Activated T-cell treated with anti-CD3 and anti-CD28 coated beads, Interleukin-2, amount 50 U/mL, for 72 hours (primary cell): ENCODE measurements at regions not wholly inside any gene's neighbourhood (a gene's known extent, or its start where the extent isn't known, plus 50 kb on each side); places are given as distances from the start of the nearest gene placed in this dataset.

Experiments used
- ATAC-seq, 2 donors: fragments of 150-1000 bp; cut with Tn5 transposase; replicated peaks in 1 of 2; 2 replicates each; pipeline ENCODE4 v1.10.0; 2021; ENCODE audit warnings: moderate library complexity in 2 of 2, mild to moderate bottlenecking in 1 of 2
- DNase-seq, 2 donors: peaks; one replicate each; pipeline ENCODE4 v3.0.0; 2021 to 2022; ENCODE audit warnings: mixed read lengths in 1 of 2
- H3K27ac Mint-ChIP-seq: one replicate; pipeline ENCODE4 v1.8.0; 2022; ENCODE audit warnings: mild to moderate bottlenecking, moderate library complexity, mixed read lengths
- H3K27me3 Mint-ChIP-seq: one replicate; pipeline ENCODE4 v1.8.0; 2022; ENCODE audit warnings: low read depth, mixed read lengths
- H3K36me3 Mint-ChIP-seq, 2 donors: one replicate each; pipeline ENCODE4 v1.8.0; 2022; ENCODE audit warnings: mixed read lengths in 2 of 2, mild to moderate bottlenecking in 1 of 2; ENCODE audit not compliant: insufficient read depth in 2 of 2
- H3K4me1 Mint-ChIP-seq: one replicate; pipeline ENCODE4 v1.8.0; 2022; ENCODE audit warnings: low read depth, mixed read lengths
- H3K4me3 Mint-ChIP-seq, 2 donors: one replicate each; pipeline ENCODE4 v1.8.0; 2022; ENCODE audit warnings: mild to moderate bottlenecking in 2 of 2, mixed read lengths in 2 of 2, moderate library complexity in 2 of 2
- H3K9me3 Mint-ChIP-seq, 2 donors: one replicate each; pipeline ENCODE4 v1.8.0; 2022; ENCODE audit warnings: mixed read lengths in 2 of 2

- ATAC-seq (no peak), DNase-seq (no peak)
- Mint-ChIP-seq H3K27ac (no peak overlapping the region), H3K27me3 (no peaks in the 10 kb centered on the region), H3K4me1 (no peaks in the 10 kb centered on the region), H3K4me3 (no peak overlapping the region), H3K9me3 (peaks cover 6 to 11% of the 10 kb centered on the region in 2 donors), H3K36me3 (no peaks in the 10 kb centered on the region)
Observed at GRCh38 chr14:26928019-26928418, 330.2 kb upstream of the NOVA1 start.

GRCh38 chr14:26929361-26929760 lies 331.5 kb upstream of the NOVA1 start:
- Mint-ChIP-seq H3K27me3 (no peaks in the 10 kb centered on the region), H3K27ac (no peak overlapping the region), H3K4me3 (no peak overlapping the region), H3K4me1 (no peaks in the 10 kb centered on the region), H3K36me3 (no peaks in the 10 kb centered on the region), H3K9me3 (peaks cover 10 to 11% of the 10 kb centered on the region in 2 donors)
- no peak for DNase-seq
- ATAC-seq: no peak

- DNase-seq (no peak), ATAC-seq (no peak)
- Mint-ChIP-seq H3K27ac (no peak overlapping the region), H3K4me1 (no peaks in the 10 kb centered on the region), H3K9me3 (peaks cover 10 to 14% of the 10 kb centered on the region in 2 donors), H3K36me3 (no peaks in the 10 kb centered on the region), H3K27me3 (no peaks in the 10 kb centered on the region), H3K4me3 (no peak overlapping the region)
Observed at GRCh38 chr14:26930576-26930975, 332.7 kb upstream of the NOVA1 start.

- Mint-ChIP-seq H3K27me3 (no peaks in the 10 kb centered on the region), H3K9me3 (peaks cover 6 to 9% of the 10 kb centered on the region in 2 donors), H3K27ac (no peak overlapping the region)
Observed at GRCh38 chr14:26932606-26933005, 334.8 kb upstream of the NOVA1 start.

GRCh38 chr14:26933431-26933830 lies 335.6 kb upstream of the NOVA1 start:
- no peak for DNase-seq
- Mint-ChIP-seq H3K27me3 (no peaks in the 10 kb centered on the region), H3K4me3 (no peak overlapping the region), H3K9me3 (peaks cover 6 to 9% of the 10 kb centered on the region in 2 donors), H3K36me3 (no peaks in the 10 kb centered on the region), H3K27ac (no peak overlapping the region), H3K4me1 (no peaks in the 10 kb centered on the region)
- no peak for ATAC-seq

More at GRCh38 chr14:26932606-26933005, 334.8 kb upstream of the NOVA1 start:
- no peak for DNase-seq
- H3K4me3 Mint-ChIP-seq: no peak overlapping the region
- H3K36me3 Mint-ChIP-seq: no peaks in the 10 kb centered on the region
- H3K4me1 Mint-ChIP-seq: no peaks in the 10 kb centered on the region
- no peak for ATAC-seq

GRCh38 chr14:26934151-26934550 lies 336.3 kb upstream of the NOVA1 start:
- Mint-ChIP-seq H3K9me3 (peaks cover 6 to 9% of the 10 kb centered on the region in 2 donors), H3K4me1 (no peaks in the 10 kb centered on the region), H3K4me3 (no peak overlapping the region), H3K36me3 (no peaks in the 10 kb centered on the region), H3K27ac (no peak overlapping the region), H3K27me3 (no peaks in the 10 kb centered on the region)
- ATAC-seq (no peak), DNase-seq (no peak)

- no peak for ATAC-seq
- peaks cover 10 to 14% of the 10 kb centered on the region in 2 donors for H3K9me3 Mint-ChIP-seq
- peaks cover 0 to 2% of the 10 kb centered on the region in 2 donors for H3K36me3 Mint-ChIP-seq
- no peaks in the 10 kb centered on the region for H3K4me1 Mint-ChIP-seq
- no peaks in the 10 kb centered on the region for H3K27me3 Mint-ChIP-seq
- no peak overlapping the region for H3K27ac Mint-ChIP-seq
- no peak overlapping the region for H3K4me3 Mint-ChIP-seq
- DNase-seq: no peak
Observed at GRCh38 chr14:26935733-26936132, 337.9 kb upstream of the NOVA1 start.

GRCh38 chr14:26938054-26938453 lies 340.2 kb upstream of the NOVA1 start:
- no peak overlapping the region for H3K27ac Mint-ChIP-seq
- peaks cover 13 to 16% of the 10 kb centered on the region in 2 donors for H3K9me3 Mint-ChIP-seq
- no peak for ATAC-seq
- no peak for DNase-seq
- no peak overlapping the region for H3K4me3 Mint-ChIP-seq
- H3K4me1 Mint-ChIP-seq: no peaks in the 10 kb centered on the region
- H3K36me3 Mint-ChIP-seq: peaks cover 2 to 3% of the 10 kb centered on the region in 2 donors
- H3K27me3 Mint-ChIP-seq: no peaks in the 10 kb centered on the region

- no peak overlapping the region for H3K27ac Mint-ChIP-seq
- no peak for ATAC-seq
- H3K27me3 Mint-ChIP-seq: no peaks in the 10 kb centered on the region
- no peak overlapping the region for H3K4me3 Mint-ChIP-seq
- no peak for DNase-seq
- H3K36me3 Mint-ChIP-seq: peaks cover 3% of the 10 kb centered on the region in 2 donors
- peaks cover 12 to 18% of the 10 kb centered on the region in 2 donors for H3K9me3 Mint-ChIP-seq
- H3K4me1 Mint-ChIP-seq: no peaks in the 10 kb centered on the region
Observed at GRCh38 chr14:26939755-26940154, 341.9 kb upstream of the NOVA1 start.

GRCh38 chr14:26941521-26941920 lies 343.7 kb upstream of the NOVA1 start:
- ATAC-seq (no peak), DNase-seq (no peak)
- H3K36me3 Mint-ChIP-seq: peaks cover 3% of the 10 kb centered on the region in 2 donors
- no peaks in the 10 kb centered on the region for H3K4me1 Mint-ChIP-seq
- no peaks in the 10 kb centered on the region for H3K27me3 Mint-ChIP-seq
- H3K9me3 Mint-ChIP-seq: peaks cover 8 to 18% of the 10 kb centered on the region in 2 donors
- no peak overlapping the region for H3K4me3 Mint-ChIP-seq
- no peak overlapping the region for H3K27ac Mint-ChIP-seq

- H3K4me1 Mint-ChIP-seq: no peaks in the 10 kb centered on the region
- H3K36me3 Mint-ChIP-seq: peaks cover 0 to 2% of the 10 kb centered on the region in 2 donors
- no peak overlapping the region for H3K4me3 Mint-ChIP-seq
- DNase-seq: no peak
- no peaks in the 10 kb centered on the region for H3K27me3 Mint-ChIP-seq
- H3K27ac Mint-ChIP-seq: no peak overlapping the region
- H3K9me3 Mint-ChIP-seq: peaks cover 3 to 12% of the 10 kb centered on the region in 2 donors
- ATAC-seq: no peak
Observed at GRCh38 chr14:26947265-26947664, 349.4 kb upstream of the NOVA1 start.

- H3K9me3 Mint-ChIP-seq: peaks cover 14 to 18% of the 10 kb centered on the region in 2 donors
- DNase-seq (no peak), ATAC-seq (no peak)
- no peaks in the 10 kb centered on the region for H3K4me1 Mint-ChIP-seq
- H3K4me3 Mint-ChIP-seq: no peak overlapping the region
- no peak overlapping the region for H3K27ac Mint-ChIP-seq
- H3K36me3 Mint-ChIP-seq: no peaks in the 10 kb centered on the region
- H3K27me3 Mint-ChIP-seq: no peaks in the 10 kb centered on the region
Observed at GRCh38 chr14:26959437-26959836, 361.6 kb upstream of the NOVA1 start.

GRCh38 chr14:26959972-26960660 lies 362.3 kb upstream of the NOVA1 start:
- Mint-ChIP-seq H3K4me3 (no peak overlapping the region), H3K36me3 (peaks cover 0 to 2% of the 10 kb centered on the region in 2 donors), H3K4me1 (no peaks in the 10 kb centered on the region), H3K27ac (no peak overlapping the region), H3K9me3 (peaks cover 19 to 22% of the 10 kb centered on the region in 2 donors), H3K27me3 (no peaks in the 10 kb centered on the region)
- ATAC-seq (no peak), DNase-seq (no peak)

- Mint-ChIP-seq H3K27ac (no peak overlapping the region), H3K27me3 (no peaks in the 10 kb centered on the region), H3K9me3 (peaks cover 9 to 14% of the 10 kb centered on the region in 2 donors), H3K4me1 (no peaks in the 10 kb centered on the region), H3K4me3 (no peak overlapping the region), H3K36me3 (peaks cover 0 to 2% of the 10 kb centered on the region in 2 donors)
- DNase-seq (no peak), ATAC-seq (no peak)
Observed at GRCh38 chr14:26963711-26964110, 365.9 kb upstream of the NOVA1 start.
